K562 (cell line): ENCODE measurements at regions not wholly inside any gene's neighbourhood (a gene's known extent, or its start where the extent isn't known, plus 50 kb on each side); places are given as distances from the start of the nearest gene placed in this dataset.

Source experiments
- ATAC-seq: fragments of 200-7000 bp; cut with Tn5 transposase; 3 replicates; pipeline ENCODE4 v1.9.1; 2020; ENCODE audit warnings: moderate library complexity
- BruUV-seq: library from RNA; stranded (reverse); fragments of 400-500 nt; replicated peaks from 2 replicates; lab custom pipeline; 2021; lab: Mats Ljungman, UMichigan
- CTCF ChIA-PET: fragments of 300-600 bp; formaldehyde crosslinking; extraction: SDS; loops from one replicate; lab custom pipeline; 2021; ENCODE audit warnings: low intra/inter-chr PET ratio; lab: Yijun Ruan, JAX
- POLR2A ChIA-PET: fragments of 300-600, 350-650 bp; sonication (Branson Sonifier 250); formaldehyde crosslinking; extraction: SDS; loops from one replicate; lab custom pipeline; 2021; ENCODE audit warnings: antibody characterized with exemption, inconsistent platforms; lab: Yijun Ruan, JAX
- DNase-seq, 4 experiments: peaks; one replicate each; pipeline versions ENCODE4 v3.0.0 to v3.0.0-alpha.2; 2011 to 2018; ENCODE audit warnings: low spot score in 3 of 4, mixed read lengths in 3 of 4; ENCODE audit errors: extremely low read depth in 1 of 4
- FAIRE-seq: peaks from 2 replicates; lab custom pipeline; 2011; peaks lifted over from hg19 to GRCh38; lab: Jason Lieb, UNC
- H2AFZ ChIP-seq: 2 replicates; pipeline ENCODE4 v1.6.0; 2011; ENCODE audit warnings: low read depth, low read length, control low read depth, inconsistent platforms
- H3K27ac ChIP-seq: fragments of 200-600 bp; 3 replicates; pipeline ENCODE4 v1.8.0; 2011; ENCODE audit warnings: low read depth, mild to moderate bottlenecking, control low read depth, inconsistent platforms, low read length, moderate library complexity, mixed read lengths; ENCODE audit errors: extremely low read depth
- H3K27me3 ChIP-seq, 2 experiments: fragments of 300-600 bp in 1 of 2; 2 replicates in 1 of 2; 3 replicates in 1 of 2; pipeline versions ENCODE4 v1.6.0 to v1.8.0; 2011; ENCODE audit warnings: inconsistent platforms in 2 of 2, low read length in 2 of 2, mild to moderate bottlenecking in 1 of 2, mixed read lengths in 1 of 2, moderate library complexity in 1 of 2; ENCODE audit not compliant: control insufficient read depth in 2 of 2, insufficient read depth in 2 of 2
- H3K36me3 ChIP-seq: fragments of 300-600 bp; 3 replicates; pipeline ENCODE4 v1.8.0; 2011; ENCODE audit warnings: mild to moderate bottlenecking, low read length, inconsistent platforms; ENCODE audit not compliant: control insufficient read depth, insufficient read depth
- H3K4me1 ChIP-seq, 2 experiments: fragments of 200-600 bp in 1 of 2; replicated peaks in 1 of 2; 2 replicates in 1 of 2; 3 replicates in 1 of 2; pipeline versions ENCODE4 v1.5.1 to v1.8.0; 2011; ENCODE audit warnings: inconsistent platforms in 2 of 2, low read length in 2 of 2, mild to moderate bottlenecking in 1 of 2, mixed read lengths in 1 of 2, moderate library complexity in 1 of 2; ENCODE audit not compliant: control insufficient read depth in 2 of 2, insufficient read depth in 2 of 2
- H3K4me2 ChIP-seq: 2 replicates; pipeline ENCODE4 v1.6.1; 2011; ENCODE audit warnings: low read length, control low read depth, inconsistent platforms, mixed read lengths; ENCODE audit not compliant: insufficient read depth
- H3K4me3 ChIP-seq: fragments of 200-600 bp; sonication (generic), shearing (Covaris generic); 2 replicates; pipeline ENCODE4 v1.5.1; 2016; ENCODE audit warnings: control low read depth, inconsistent platforms
- H3K79me2 ChIP-seq: fragments of 200-600 bp; 3 replicates; pipeline ENCODE4 v1.8.0; 2011; ENCODE audit warnings: low read length, inconsistent platforms; ENCODE audit not compliant: control insufficient read depth, insufficient read depth
- H3K9ac ChIP-seq, 2 experiments: 2 replicates each; pipeline versions ENCODE4 v1.6.0 to v1.6.1; 2011; ENCODE audit warnings: low read depth in 2 of 2, low read length in 2 of 2, control low read depth in 1 of 2, inconsistent platforms in 1 of 2, mild to moderate bottlenecking in 1 of 2, mixed read lengths in 1 of 2; ENCODE audit not compliant: insufficient read depth in 1 of 2
- H3K9me1 ChIP-seq: one replicate; pipeline ENCODE4 v1.6.0; 2011; ENCODE audit warnings: inconsistent platforms, mild to moderate bottlenecking, low read length, moderate library complexity; ENCODE audit not compliant: control insufficient read depth, insufficient read depth
- H3K9me3 ChIP-seq: replicated peaks from 2 replicates; pipeline ENCODE4 v1.5.1; 2011; ENCODE audit warnings: low read depth, low read length, inconsistent platforms; ENCODE audit not compliant: control insufficient read depth, insufficient read depth
- H4K20me1 ChIP-seq: replicated peaks from 2 replicates; pipeline ENCODE4 v1.6.1; 2011; ENCODE audit warnings: low read length, inconsistent platforms, mixed read lengths; ENCODE audit not compliant: control insufficient read depth, insufficient read depth
- BHLHE40 ChIP-seq: IDR thresholded peaks from 2 replicates; pipeline ENCODE4 v1.6.1; 2011; ENCODE audit warnings: low read length, improper control_type of control experiment
- DDX20 ChIP-seq: fragments of 450-650 bp; IDR thresholded peaks from 2 replicates; pipeline ENCODE4 v1.6.1; 2016; ENCODE audit warnings: missing genetic modification characterization, low read depth, mild to moderate bottlenecking, missing compliant biosample characterization, moderate library complexity
- HDAC3 ChIP-seq: fragments of 450-650 bp; IDR thresholded peaks from 2 replicates; pipeline ENCODE4 v1.6.1; 2018; ENCODE audit warnings: borderline replicate concordance, mild to moderate bottlenecking, moderate library complexity; ENCODE audit not compliant: partially characterized antibody
- MBD2 ChIP-seq: sonication (generic); IDR thresholded peaks from 2 replicates; pipeline ENCODE4 v1.6.1; 2016; ENCODE audit warnings: low read depth, borderline replicate concordance
- MED1 ChIP-seq: sonication (generic); formaldehyde crosslinking; IDR thresholded peaks from 2 replicates; pipeline ENCODE4 v1.8.1; 2023; ENCODE audit warnings: missing genetic modification reagents, borderline replicate concordance
- RBM17 ChIP-seq: fragments of 200-400 bp; formaldehyde crosslinking; IDR thresholded peaks from 2 replicates; pipeline ENCODE4 v1.6.1; 2017; ENCODE audit warnings: low read depth, mild to moderate bottlenecking, low read length, borderline replicate concordance
- ZNF263 ChIP-seq: sonication (generic); formaldehyde crosslinking; IDR thresholded peaks from 2 replicates; pipeline ENCODE4 v1.8.0; 2022; ENCODE audit warnings: mild to moderate bottlenecking, missing genetic modification reagents, borderline replicate concordance
- ZNF830 ChIP-seq: fragments of 250-450 bp; sonication (Bioruptor Pico); IDR thresholded peaks from 2 replicates; pipeline ENCODE4 v1.5.0; 2021; ENCODE audit warnings: mild to moderate bottlenecking
- WGBS: fragments of 100-300 bp; shearing (Covaris generic); methylation state at CpG from one replicate; pipeline ENCODE4 v1.1.6; 2016; ENCODE audit warnings: low coverage, mixed read lengths; ENCODE audit not compliant: insufficient coverage; ENCODE audit errors: missing lambda C conversion rate; 5-methylcytosine and 5-hydroxymethylcytosine counted together
- in situ Hi-C: fragments of 300-500 bp; cut with MboI; formaldehyde crosslinking; loops from 4 replicates; pipeline ENCODE4 v1.15.0; 2018; ENCODE audit warnings: inconsistent platforms, mixed read lengths
- intact Hi-C: fragments of 100-400 bp; cut with micrococcal nuclease; formaldehyde crosslinking; loops from 2 replicates; pipeline ENCODE4 v1.14.2; 2022
- TF ChIP-seq, protein P1 (sequence below): fragments of 450-650 bp; IDR thresholded peaks from 2 replicates; pipeline ENCODE4 v1.6.1; 2014; ENCODE audit warnings: low read depth, mild to moderate bottlenecking, moderate library complexity, borderline replicate concordance
- TF ChIP-seq, protein P2 (sequence below): fragments of 450-650 bp; conservative IDR thresholded peaks from 2 replicates; pipeline ENCODE4 v1.6.1; 2016; ENCODE audit warnings: missing genetic modification characterization, low read depth, mild to moderate bottlenecking, control low read depth, missing compliant biosample characterization

DNA sequence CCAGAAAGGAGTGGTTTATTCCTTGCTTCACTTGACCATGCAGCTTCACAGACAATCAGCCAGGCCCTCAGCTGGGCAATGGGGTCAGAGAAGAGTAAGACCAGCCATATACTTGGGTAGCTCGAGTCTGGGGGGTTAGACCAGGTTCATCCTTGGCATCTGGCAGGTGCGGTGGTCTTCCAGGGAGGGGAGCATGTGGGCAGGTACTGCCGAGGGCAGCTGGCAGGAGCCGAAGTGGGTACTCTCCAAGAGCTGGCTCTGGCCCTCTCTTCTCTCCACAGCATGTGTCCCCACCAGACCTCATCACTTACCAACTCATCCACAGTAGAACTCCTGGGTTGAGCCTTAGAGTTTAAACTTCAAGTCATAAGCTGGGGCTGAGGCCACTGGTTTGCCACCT, 156.8 kb downstream of the FOXD2 start (continued):
- no peak for TF ChIP-seq ZNF830
- TF ChIP-seq, protein P1, sequence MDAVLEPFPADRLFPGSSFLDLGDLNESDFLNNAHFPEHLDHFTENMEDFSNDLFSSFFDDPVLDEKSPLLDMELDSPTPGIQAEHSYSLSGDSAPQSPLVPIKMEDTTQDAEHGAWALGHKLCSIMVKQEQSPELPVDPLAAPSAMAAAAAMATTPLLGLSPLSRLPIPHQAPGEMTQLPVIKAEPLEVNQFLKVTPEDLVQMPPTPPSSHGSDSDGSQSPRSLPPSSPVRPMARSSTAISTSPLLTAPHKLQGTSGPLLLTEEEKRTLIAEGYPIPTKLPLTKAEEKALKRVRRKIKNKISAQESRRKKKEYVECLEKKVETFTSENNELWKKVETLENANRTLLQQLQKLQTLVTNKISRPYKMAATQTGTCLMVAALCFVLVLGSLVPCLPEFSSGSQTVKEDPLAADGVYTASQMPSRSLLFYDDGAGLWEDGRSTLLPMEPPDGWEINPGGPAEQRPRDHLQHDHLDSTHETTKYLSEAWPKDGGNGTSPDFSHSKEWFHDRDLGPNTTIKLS: no peak

DNA sequence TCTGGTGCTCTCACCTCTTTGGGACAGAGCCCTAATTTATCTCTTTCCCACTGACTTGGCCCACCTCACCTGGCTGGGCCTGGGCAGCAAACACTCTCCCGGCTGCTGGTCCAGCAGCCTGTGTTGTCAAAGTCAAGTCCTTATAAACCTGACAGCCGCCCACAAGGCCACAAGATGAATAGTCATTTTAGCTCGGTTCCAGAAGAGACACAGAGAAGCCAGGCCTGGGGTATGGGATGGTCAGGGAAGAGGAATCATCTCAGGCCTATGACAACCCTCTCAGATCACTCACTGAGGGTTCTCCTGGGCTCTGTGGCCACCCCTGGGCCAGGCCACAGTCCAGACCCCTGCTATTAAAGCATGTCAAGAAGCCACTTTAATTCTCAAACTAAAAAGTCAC, 158.5 kb downstream of the FOXD2 start:
- in situ Hi-C loops (no loop called here), intact Hi-C loops (no loop called here)
- 0 out of 2 replicates have a peak, but pooled peaks cover 3% of the 10 kb centered on the region for H3K9me3 ChIP-seq
- POLR2A ChIA-PET: no interaction called here
- no peak overlapping the region for H3K27ac ChIP-seq
- no peaks in the 10 kb centered on the region for H3K36me3 ChIP-seq
- H3K9me1 ChIP-seq: no peaks in the 10 kb centered on the region
- no TSS peak for BruUV-seq
- H3K4me2 ChIP-seq: no peak overlapping the region
- H2AFZ ChIP-seq: no peak overlapping the region
- DNase-seq (no peak), FAIRE-seq (no peak), ATAC-seq (no peak)
- H3K79me2 ChIP-seq: no peaks in the 10 kb centered on the region
- no peak overlapping the region for H3K4me3 ChIP-seq
- H3K4me1 ChIP-seq: peaks cover 0 to 5% of the 10 kb centered on the region in 2 experiments; a peak in 1 of 5 replicates
- CTCF ChIA-PET: no interaction called here
- 0% methylated on average over 3 of the region's 3 CpGs for WGBS
- H3K9ac ChIP-seq: no peak overlapping the region
- H4K20me1 ChIP-seq: no peaks in the 10 kb centered on the region
- no peak for TF ChIP-seq MED1 (CRISPR knock-in tag)
- TF ChIP-seq HDAC3: no peak
- TF ChIP-seq RBM17: no peak
- no peak for TF ChIP-seq BHLHE40
- no peak for TF ChIP-seq DDX20 (tag)
- TF ChIP-seq MBD2: no peak
- no peak for TF ChIP-seq ZNF263 (CRISPR knock-in tag)
- TF ChIP-seq, protein P2, sequence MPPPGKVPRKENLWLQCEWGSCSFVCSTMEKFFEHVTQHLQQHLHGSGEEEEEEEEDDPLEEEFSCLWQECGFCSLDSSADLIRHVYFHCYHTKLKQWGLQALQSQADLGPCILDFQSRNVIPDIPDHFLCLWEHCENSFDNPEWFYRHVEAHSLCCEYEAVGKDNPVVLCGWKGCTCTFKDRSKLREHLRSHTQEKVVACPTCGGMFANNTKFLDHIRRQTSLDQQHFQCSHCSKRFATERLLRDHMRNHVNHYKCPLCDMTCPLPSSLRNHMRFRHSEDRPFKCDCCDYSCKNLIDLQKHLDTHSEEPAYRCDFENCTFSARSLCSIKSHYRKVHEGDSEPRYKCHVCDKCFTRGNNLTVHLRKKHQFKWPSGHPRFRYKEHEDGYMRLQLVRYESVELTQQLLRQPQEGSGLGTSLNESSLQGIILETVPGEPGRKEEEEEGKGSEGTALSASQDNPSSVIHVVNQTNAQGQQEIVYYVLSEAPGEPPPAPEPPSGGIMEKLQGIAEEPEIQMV: no peak
- H3K27me3 ChIP-seq: peaks cover 20 to 35% of the 10 kb centered on the region in 2 experiments; a peak in 4 of 5 replicates
